ENCODE measurements at regions not wholly inside any gene's neighbourhood (a gene's known extent, or its start where the extent isn't known, plus 50 kb on each side); places are given as distances from the start of the nearest gene placed in this dataset.

DNA sequence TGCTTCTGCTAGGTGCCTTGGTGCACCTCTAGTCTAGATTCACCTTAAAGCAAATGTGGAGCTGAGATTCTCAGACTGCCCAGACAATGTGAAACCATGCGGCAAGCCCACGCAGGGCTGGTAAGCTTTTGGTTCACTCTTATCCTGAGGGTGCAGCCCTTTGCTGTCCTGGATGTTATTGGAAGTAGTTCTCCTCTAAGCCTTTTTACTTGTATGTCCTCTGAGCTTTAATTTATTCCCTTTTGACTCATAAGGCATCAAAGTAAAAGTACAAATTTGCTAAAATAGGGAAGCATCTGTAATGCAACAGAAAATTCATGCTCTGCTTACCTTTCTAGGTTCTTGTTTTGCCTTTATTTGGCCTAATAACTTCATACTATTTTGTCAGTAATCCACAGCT, 186.8 kb downstream of the MACC1 start:
- intact Hi-C loops (cut with DNase I): no loop called here
- DNase-seq (no peak), ATAC-seq (no peak)

DNA sequence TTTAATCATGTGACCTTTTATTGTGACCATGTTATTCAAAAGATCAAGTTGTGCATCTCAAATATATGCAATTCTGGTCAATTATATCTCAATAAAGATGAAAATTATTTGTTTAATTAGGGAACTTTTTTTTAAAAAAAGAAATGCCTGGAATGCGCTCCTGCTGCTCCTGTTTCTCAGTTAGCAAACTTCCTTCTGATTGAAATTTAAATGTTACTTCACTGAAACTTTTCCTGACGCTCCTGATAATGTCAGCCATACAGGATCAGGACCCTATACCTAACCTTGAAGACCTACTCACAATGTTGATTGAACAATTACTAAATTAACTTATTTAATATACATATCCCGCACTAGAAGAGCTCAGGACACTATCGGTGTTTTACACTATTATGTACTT, 190.4 kb downstream of the MACC1 start:
- ATAC-seq (no peak), DNase-seq (no peak)
- intact Hi-C loops (cut with DNase I): no loop called here

DNA sequence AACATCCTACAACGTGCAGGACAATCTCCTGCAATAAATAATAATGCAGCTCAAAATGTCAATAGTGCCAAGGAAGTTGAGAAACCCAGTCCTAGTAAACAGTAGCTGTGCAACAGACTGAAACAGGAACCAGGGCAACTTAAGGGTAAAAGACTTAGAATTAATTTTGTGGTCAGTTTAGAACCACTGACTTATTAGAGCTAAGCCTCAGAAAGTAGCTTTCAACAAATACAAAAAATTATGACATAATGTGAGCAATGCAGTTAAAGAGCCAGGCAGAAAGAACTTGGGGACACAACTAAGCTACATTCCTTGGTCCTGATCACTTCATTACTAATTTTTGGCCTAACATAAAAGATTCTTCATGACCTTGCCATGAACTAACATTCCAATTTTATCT, 195.4 kb downstream of the MACC1 start:
- intact Hi-C loops (cut with DNase I): no loop called here
- DNase-seq (no peak), ATAC-seq (no peak)

DNA sequence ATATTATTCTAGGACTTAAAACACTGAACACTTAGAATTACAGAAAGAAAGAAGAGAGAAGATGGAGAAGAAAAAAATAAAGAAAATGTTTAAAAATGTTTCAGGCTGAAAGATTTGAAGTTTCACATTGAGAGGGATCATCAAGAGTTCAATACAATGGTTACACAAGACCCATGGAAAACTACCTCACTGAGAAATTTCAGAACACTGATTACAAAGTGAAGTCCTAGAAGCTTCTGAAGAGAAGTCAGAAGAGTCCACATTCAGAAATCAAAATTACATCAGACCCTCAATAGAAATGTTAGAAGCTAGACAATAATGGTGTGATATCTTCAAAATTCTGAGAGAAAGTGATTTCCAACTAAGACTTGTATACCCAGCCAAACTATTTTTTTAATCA, 196.1 kb downstream of the MACC1 start:
- intact Hi-C loops (cut with DNase I): no loop called here
- no peak for ATAC-seq
- DNase-seq: no peak

DNA sequence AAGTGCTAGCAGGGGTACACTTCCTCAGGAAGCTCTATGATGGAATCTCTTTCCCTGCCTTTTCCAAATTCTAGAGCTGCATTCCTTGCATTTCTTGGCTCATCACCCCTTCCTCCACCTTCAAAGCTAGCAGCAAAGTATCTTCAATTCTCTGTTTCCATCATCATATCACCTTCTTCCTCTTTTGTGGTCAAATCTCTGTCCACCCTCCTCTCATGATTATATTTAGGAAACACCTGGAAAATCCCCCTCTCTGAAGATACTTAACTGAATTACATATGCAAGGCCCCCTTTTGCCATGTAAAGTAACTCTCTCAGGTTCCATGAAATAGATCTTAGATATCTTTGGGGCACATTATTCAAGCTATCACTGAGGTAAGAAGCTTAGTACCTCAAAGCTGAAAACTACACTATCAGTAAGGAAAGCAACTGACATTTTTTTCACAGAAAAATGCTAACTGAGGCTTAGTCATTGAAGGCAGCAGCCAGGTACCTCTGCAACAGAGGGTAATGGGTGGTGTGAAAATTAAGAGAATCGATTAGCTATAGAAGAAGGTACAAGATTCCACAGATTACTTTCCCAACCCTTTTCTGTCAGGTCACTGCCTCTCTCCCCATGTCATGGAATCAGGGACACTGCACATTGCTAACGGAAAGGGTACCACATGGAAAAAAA, 197.3 kb downstream of the MACC1 start:
- DNase-seq (no peak), ATAC-seq (no peak)
- intact Hi-C loops (cut with DNase I): no loop called here

DNA sequence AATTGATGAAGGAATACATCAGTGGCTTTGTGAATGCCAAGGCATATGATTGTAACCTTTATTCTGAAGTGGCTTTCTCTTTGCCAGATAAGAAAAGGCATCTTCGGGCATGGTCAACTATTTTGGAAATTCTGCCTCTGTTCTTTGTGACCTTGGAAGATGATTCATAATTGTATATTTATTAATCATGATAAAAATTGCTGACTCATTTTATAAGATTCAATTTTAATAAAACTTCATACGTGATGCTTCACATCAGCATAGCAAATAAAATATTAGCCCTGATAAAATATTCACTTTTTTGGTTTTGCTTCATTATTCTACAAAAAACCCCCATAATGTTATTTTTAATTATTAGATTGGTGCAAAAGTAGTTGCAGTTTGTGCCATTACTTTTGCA, 200.5 kb downstream of the MACC1 start:
- DNase-seq: no peak
- intact Hi-C loops (cut with DNase I): no loop called here
- ATAC-seq: no peak

DNA sequence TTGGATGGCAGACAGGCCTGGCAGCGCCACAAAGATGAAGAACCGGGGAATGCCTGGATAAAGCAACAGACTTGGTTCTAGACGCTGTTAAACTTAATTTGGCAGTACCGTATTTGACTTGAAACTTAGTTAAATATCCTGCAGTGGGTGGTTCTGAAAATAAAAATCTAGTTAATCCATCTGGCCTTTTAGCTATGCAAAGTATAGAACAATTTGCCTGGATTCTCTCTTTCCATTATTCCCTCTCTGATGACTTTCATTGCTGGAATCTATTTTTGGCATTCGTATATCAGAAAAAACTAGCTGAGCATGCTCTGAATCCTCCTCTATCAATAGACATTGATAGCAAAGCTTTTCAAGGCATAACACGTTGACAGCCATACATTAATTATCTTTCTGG, 203.6 kb downstream of the MACC1 start:
- intact Hi-C loops (cut with DNase I): no loop called here
- ATAC-seq: no peak
- no peak for DNase-seq

DNA sequence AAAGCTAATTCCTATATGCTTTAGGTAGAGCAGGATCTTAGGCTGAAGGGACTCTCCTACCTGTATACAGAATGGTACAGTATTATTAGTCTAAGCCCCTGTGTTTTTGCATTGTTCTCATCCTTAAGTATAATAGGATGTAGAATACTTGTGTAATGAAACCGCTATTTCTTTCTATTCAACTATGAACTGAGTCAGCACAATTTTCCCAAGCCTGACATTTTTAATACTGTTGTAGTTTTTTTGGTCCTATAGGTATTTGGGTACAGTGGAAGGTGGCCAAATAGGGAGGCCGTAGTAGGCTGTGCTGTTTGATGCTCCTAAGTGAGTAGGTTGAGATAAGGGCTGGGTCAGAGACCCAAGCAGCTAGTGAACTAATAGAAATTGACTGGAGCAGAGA, 205.1 kb downstream of the MACC1 start:
- DNase-seq (no peak), ATAC-seq (no peak)
- intact Hi-C loops (cut with DNase I): no loop called here

DNA sequence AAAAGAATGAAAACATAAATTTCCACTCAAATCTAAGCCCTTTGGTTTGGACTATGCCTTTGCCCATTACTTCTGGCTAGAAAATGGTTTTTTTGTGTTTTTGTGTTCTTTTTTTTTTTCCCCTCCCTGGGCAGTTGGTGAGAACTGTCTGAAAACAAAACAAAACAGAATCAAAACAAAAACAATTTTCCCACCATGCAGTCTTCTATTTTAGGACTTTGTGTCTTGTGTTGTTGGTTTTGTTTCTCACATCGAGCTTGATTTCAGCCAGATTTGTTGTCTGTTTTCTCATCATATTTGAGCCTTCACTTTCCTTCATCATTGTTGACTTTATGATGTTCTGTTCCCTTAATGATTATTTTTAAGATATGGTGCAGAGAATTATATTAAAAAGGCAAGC, 206.3 kb downstream of the MACC1 start:
- ATAC-seq (no peak), DNase-seq (no peak)
- intact Hi-C loops (cut with DNase I): no loop called here

DNA sequence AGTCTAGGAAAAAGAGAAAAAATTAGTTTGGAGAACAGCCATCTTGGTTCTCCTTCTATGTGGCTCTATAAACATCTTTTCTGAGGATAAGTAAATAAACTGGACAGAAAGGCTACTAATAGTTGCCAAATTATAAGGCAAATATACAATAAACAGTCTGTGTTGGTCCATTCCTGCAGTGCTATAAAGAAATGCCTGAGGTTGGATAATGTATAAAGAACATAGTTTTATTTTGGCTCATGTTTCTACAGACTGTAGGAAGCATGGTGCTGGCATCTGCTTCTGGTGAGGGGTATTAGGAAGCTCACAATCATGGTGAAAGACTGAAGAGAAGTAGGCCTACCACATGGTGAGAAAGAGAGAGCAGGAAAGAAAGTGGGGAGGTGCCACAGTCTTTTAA, 209.7 kb downstream of the MACC1 start:
- intact Hi-C loops (cut with DNase I): no loop called here
- ATAC-seq (no peak), DNase-seq (no peak)

DNA sequence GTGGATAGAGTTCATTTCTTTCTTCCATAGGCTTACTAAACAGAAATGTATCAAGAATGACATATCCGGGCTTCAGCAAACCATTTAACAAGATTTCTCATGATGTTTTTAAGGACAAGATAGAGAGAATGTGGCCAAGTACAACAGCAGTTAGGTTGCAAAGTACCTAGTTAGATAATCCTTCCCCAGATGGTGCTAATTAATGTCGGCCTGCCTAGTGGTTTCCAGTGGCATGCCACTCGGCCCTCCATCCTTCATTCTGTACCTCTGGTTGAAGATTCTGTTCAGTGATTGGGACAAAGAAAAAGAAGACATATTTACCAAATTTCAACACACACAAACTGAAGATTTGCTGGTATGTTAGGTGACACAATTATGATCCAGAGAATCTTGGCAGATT, 212.1 kb downstream of the MACC1 start:
- no peak for DNase-seq
- intact Hi-C loops (cut with DNase I): no loop called here
- ATAC-seq: no peak

DNA sequence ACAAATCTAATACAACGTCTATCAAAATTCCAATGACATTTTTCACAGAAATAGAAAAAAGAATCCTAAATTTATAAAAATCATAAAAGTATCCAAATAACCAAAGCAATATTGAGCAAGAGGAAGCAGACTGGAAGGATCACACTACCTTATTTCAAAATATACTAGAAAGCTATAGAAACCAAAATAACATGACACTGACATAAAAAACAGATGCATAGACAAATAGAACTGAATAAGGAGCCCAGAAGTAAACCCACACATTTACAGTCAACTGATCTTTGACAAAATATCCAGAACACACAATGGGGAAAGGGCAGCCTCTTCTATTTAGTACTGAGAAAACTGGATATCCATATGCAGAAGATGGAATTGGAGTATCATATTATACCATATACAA, 217.5 kb downstream of the MACC1 start:
- DNase-seq (no peak), ATAC-seq (no peak)
- intact Hi-C loops (cut with DNase I): no loop called here

DNA sequence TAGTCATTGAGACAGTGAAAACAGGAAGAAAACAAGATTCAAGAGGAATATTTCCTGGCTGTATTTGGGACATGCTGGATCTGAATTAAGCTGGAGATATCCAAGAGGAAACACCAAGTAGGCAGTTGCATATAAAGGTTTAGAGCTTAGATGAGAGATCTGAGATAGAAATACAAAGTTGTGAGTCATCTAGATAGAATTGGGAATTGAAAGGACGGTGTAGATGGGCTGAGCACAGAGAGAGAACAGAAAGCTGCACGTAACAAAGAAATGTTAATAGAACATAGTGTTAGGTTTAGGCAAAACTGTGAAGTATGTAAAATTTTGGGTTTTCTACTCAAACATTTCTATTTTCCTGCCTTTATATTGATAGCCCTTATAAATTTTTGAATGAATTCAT, 218.5 kb upstream of the TMEM196 start:
- DNase-seq (no peak), ATAC-seq (no peak)
- intact Hi-C loops (cut with DNase I): no loop called here

DNA sequence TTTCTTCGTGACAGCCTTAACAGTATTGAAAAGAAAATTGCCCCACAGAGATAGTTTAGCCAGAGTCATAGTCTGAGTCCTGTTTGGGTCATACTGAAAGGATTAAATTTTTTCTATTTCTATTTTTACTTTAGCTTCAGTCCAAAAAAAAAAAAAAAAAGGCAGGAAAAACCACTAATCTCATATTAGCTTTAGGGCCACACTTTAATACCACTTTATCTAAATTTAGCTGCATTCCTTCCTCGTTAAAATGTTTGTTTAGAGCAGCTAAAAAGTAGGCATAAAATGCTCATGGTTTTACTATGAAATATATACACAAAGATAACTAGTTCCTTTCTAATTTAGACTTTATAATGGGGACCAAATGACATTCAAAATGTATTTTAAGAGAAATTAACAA, 216.5 kb upstream of the TMEM196 start:
- intact Hi-C loops (cut with DNase I): no loop called here
- no peak for DNase-seq
- no peak for ATAC-seq

DNA sequence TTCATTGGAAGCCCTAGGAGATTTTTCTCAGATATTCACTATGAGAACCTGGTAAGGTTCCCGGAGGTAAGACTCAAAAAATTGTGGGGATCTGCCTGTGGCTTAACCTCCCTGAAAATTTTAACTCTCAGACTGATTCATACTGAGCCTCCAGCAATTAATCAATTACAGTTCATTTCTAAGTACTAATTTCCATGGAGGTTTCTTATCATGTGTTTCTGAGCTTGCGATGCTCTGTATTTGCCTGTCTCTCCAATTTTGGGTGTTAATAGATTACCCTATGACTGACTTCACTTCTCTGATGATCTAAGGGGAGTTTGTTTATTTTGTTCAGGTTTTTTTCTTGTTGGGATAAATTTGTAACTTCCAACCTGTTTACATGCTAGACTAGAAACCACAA, 215.4 kb upstream of the TMEM196 start:
- no peak for ATAC-seq
- intact Hi-C loops (cut with DNase I): no loop called here
- DNase-seq: no peak

DNA sequence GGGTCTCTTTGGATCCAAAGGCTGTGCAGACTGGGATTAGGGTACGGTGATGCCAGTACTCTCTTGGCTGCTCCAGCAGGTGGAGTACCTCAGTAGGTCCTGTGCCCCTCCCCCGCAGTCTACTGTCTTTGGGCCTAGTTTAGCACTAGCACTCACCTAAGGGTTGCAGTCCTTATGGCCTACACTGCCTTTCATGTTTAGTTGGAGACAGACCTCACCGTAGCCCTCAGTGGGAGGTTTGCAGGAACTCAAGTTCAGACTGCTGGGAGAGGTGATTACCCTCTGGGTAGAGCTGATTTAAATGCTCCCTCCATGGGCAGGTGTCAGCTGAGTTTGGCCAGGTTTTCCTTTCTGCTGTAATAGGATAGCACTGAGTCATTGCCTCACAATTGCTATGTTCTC, 210.8 kb upstream of the TMEM196 start:
- ATAC-seq (no peak), DNase-seq (no peak)
- intact Hi-C loops (cut with DNase I): no loop called here

DNA sequence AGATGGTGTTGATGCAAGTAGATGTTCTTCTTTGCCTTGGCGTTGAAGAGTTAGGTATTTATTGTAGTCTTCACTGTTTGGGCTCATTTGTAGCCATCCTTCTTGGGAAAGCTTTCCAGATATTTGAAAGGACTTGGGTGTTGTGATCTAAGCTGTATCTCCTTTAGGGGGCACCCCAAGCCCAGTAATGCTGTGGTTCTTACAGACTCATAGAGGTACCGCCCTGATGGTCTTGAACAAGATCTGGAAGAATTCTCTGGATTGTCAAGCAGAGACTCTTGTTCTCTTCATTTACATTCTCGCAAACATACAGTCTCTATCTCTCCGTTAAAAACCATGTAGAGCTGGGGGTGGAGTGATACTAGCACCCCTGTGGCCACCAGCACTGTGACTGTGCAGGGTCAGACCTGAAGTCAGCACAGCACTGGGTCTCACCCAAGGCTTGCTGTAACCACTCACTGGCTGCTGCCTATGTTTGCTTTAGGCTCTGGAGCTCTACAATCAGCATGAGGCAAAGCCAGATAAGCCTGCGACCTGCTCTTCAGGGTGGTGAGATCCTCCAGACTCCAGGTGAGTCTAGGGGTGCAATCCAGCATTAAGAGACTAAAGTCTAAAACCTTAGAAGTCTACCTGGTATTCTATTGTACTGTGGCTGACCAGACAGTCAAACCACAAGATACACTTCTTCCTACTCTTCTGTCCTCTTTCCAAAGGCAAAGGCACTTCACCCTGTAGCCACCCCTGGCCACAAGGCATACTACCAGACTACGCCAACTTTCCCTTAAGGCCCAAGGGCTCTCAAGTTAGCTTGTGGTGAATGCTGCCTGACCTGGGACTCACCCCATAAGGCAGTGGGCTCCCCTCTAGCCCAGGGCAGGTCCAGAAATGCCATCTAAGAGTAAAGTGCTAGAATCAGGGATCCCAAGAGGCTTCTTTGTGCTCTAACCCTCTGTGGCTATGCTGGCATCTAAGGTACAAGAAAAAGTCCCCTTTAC, 209.7 kb upstream of the TMEM196 start:
- peak; percentile 29 for DNase-seq
- intact Hi-C loops (cut with DNase I): no loop called here
- ATAC-seq: no peak

DNA sequence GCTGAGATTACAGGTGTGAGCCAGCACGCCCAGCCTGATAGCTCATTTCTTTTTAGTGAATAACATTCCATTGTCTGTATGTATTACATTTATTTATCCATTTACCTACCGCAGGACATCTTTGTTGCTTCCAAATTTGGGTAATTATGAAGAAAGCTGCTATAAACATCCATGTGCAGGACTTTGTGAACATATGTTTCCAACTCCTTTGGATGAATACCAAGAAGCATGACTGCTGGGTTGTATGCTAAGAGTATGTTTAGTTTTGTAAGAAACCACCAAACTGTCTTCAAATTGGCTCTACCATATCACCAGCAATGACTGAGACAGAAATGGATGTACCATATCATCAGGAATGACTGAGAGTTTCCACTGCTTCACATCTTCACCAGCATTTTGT, 200.2 kb upstream of the TMEM196 start:
- intact Hi-C loops (cut with DNase I): no loop called here
- DNase-seq (no peak), ATAC-seq (no peak)

DNA sequence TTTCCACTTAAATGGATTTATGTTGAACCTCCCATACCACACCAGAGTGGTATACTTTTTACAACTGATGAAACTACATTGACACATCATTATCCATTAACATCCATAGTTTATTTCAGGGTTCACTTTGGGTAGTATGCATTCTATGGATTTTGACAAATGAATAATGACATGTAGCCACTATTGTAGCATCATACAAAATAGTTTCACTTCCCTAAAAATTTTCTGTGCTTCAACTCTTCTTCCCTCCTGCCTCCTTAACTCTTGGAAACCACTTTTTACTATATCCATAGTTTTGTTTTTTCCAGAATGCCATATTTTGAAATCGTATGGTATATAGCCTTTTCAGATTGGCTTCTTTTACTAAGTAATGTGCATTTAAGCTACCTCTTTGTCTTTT, 199.5 kb upstream of the TMEM196 start:
- ATAC-seq (no peak), DNase-seq (no peak)
- intact Hi-C loops (cut with DNase I): no loop called here

DNA sequence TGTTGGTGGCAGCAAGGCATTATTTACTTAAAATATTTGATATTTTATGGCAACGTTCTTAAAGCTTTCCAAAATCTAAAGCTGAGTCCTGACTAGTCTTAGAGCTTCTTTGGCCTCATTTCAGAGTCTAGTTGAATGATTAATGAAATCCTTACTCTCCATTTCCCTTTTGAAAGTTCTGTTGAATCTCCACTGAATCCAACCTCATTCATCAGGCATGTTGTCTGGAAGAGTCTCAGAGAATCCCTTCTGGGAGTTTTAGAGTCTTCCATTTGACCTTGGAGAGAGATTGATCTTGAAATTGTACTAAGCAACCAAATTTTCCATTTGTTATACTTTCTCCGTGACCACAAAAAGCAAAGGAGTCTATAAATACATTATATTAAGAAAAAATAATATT, 198.5 kb upstream of the TMEM196 start:
- intact Hi-C loops (cut with DNase I): no loop called here
- no peak for DNase-seq
- ATAC-seq: no peak

DNA sequence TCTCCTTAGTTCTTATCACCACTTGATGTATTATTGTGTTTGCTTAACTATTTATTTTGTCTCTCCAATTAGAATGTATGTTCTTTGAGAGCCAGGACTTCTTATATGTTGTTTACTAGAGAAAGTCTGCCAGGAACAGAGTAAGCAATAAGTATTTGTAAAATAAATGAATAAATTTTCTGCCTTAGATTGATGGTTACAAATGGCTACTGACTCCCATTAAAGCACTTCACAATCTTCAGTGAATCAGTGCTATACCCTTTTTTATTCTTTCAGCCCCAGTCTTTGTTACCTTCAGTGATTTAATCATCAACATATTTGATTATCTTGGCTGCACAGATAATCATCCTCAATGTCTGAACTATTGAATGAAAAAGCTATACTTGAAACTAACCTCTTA, 197.1 kb upstream of the TMEM196 start:
- DNase-seq (no peak), ATAC-seq (no peak)
- intact Hi-C loops (cut with DNase I): no loop called here
